ENCODE measurements at regions not wholly inside any gene's neighbourhood (a gene's known extent, or its start where the extent isn't known, plus 50 kb on each side); places are given as distances from the start of the nearest gene placed in this dataset.

- DNase-seq (ENCODE audit: insufficient read length, low spot score) (no peak), FAIRE-seq (no peak)
- TF ChIP-seq POU2F2 (IDR thresholded peaks at IDR 0.05; ENCODE audit: low read depth, low read length) = no peak
- no peak for TF ChIP-seq SPI1 (IDR thresholded peaks at IDR 0.05; ENCODE audit: low read depth, low read length)
- TF ChIP-seq PAX5 (IDR thresholded peaks at IDR 0.05; ENCODE audit: insufficient read depth, low read length, severe bottlenecking) = no peak
- no peak for TF ChIP-seq POLR2AphosphoS5 (IDR thresholded peaks at IDR 0.05; ENCODE audit: low read depth, low read length)
These were observed 659.0 kb upstream of the FZD8 start for GRCh38 chr10:36301139-36301538.

GRCh38 chr10:36283827-36284226 is 641.7 kb upstream of the FZD8 start:
- no peak for DNase-seq (ENCODE audit: insufficient read length, low spot score)
- no peak for TF ChIP-seq POU2F2 (IDR thresholded peaks at IDR 0.05; ENCODE audit: low read depth, low read length)
- TF ChIP-seq SPI1 (IDR thresholded peaks at IDR 0.05; ENCODE audit: low read depth, low read length) = no peak
- TF ChIP-seq TAF1 (IDR thresholded peaks at IDR 0.05; ENCODE audit: low read depth, low read length) = no peak
- no peak for TF ChIP-seq PAX5 (IDR thresholded peaks at IDR 0.05; ENCODE audit: insufficient read depth, low read length, severe bottlenecking)
- TF ChIP-seq POLR2AphosphoS5 (IDR thresholded peaks at IDR 0.05; ENCODE audit: low read depth, low read length) = no peak
- TF ChIP-seq POLR2A (IDR thresholded peaks at IDR 0.05; ENCODE audit: low read depth, low read length) = no peak
- no peak for FAIRE-seq

GRCh38 chr10:36281831-36282331 is 639.8 kb upstream of the FZD8 start:
- no peak for TF ChIP-seq POLR2AphosphoS5 (IDR thresholded peaks at IDR 0.05; ENCODE audit: low read depth, low read length)
- no peak for TF ChIP-seq SPI1 (IDR thresholded peaks at IDR 0.05; ENCODE audit: low read depth, low read length)
- TF ChIP-seq TAF1 (IDR thresholded peaks at IDR 0.05; ENCODE audit: low read depth, low read length) = no peak
- no peak for TF ChIP-seq POU2F2 (IDR thresholded peaks at IDR 0.05; ENCODE audit: low read depth, low read length)
- no peak for TF ChIP-seq POLR2A (IDR thresholded peaks at IDR 0.05; ENCODE audit: low read depth, low read length)
- no peak for TF ChIP-seq PAX5 (IDR thresholded peaks at IDR 0.05; ENCODE audit: insufficient read depth, low read length, severe bottlenecking)
- no peak for FAIRE-seq
- no peak for DNase-seq (ENCODE audit: insufficient read length, low spot score)

- TF ChIP-seq POU2F2 (IDR thresholded peaks at IDR 0.05; ENCODE audit: low read depth, low read length) (no peak), POLR2AphosphoS5 (IDR thresholded peaks at IDR 0.05; ENCODE audit: low read depth, low read length) (no peak), SPI1 (IDR thresholded peaks at IDR 0.05; ENCODE audit: low read depth, low read length) (no peak), POLR2A (IDR thresholded peaks at IDR 0.05; ENCODE audit: low read depth, low read length) (no peak), TAF1 (IDR thresholded peaks at IDR 0.05; ENCODE audit: low read depth, low read length) (no peak), PAX5 (IDR thresholded peaks at IDR 0.05; ENCODE audit: insufficient read depth, low read length, severe bottlenecking) (no peak)
- FAIRE-seq (no peak), DNase-seq (ENCODE audit: insufficient read length, low spot score) (no peak)
These were observed 638.9 kb upstream of the FZD8 start for GRCh38 chr10:36280890-36281499.

- DNase-seq (ENCODE audit: insufficient read length, low spot score) = no peak
- TF ChIP-seq PAX5 (IDR thresholded peaks at IDR 0.05; ENCODE audit: insufficient read depth, low read length, severe bottlenecking) (no peak), TAF1 (IDR thresholded peaks at IDR 0.05; ENCODE audit: low read depth, low read length) (no peak), SPI1 (IDR thresholded peaks at IDR 0.05; ENCODE audit: low read depth, low read length) (no peak), POU2F2 (IDR thresholded peaks at IDR 0.05; ENCODE audit: low read depth, low read length) (no peak), POLR2AphosphoS5 (IDR thresholded peaks at IDR 0.05; ENCODE audit: low read depth, low read length) (no peak), POLR2A (IDR thresholded peaks at IDR 0.05; ENCODE audit: low read depth, low read length) (no peak)
- no peak for FAIRE-seq
These were observed 638.2 kb upstream of the FZD8 start for GRCh38 chr10:36280321-36280741.

- DNase-seq (ENCODE audit: insufficient read length, low spot score) (no peak), FAIRE-seq (no peak)
- TF ChIP-seq POLR2AphosphoS5 (IDR thresholded peaks at IDR 0.05; ENCODE audit: low read depth, low read length) (no peak), SPI1 (IDR thresholded peaks at IDR 0.05; ENCODE audit: low read depth, low read length) (no peak), POLR2A (IDR thresholded peaks at IDR 0.05; ENCODE audit: low read depth, low read length) (no peak), POU2F2 (IDR thresholded peaks at IDR 0.05; ENCODE audit: low read depth, low read length) (no peak), PAX5 (IDR thresholded peaks at IDR 0.05; ENCODE audit: insufficient read depth, low read length, severe bottlenecking) (no peak), TAF1 (IDR thresholded peaks at IDR 0.05; ENCODE audit: low read depth, low read length) (no peak)
These were observed 636.1 kb upstream of the FZD8 start for GRCh38 chr10:36278176-36278575.

GRCh38 chr10:36277459-36277858 is 635.4 kb upstream of the FZD8 start:
- no peak for TF ChIP-seq TAF1 (IDR thresholded peaks at IDR 0.05; ENCODE audit: low read depth, low read length)
- TF ChIP-seq PAX5 (IDR thresholded peaks at IDR 0.05; ENCODE audit: insufficient read depth, low read length, severe bottlenecking) = no peak
- TF ChIP-seq SPI1 (IDR thresholded peaks at IDR 0.05; ENCODE audit: low read depth, low read length) = no peak
- TF ChIP-seq POLR2A (IDR thresholded peaks at IDR 0.05; ENCODE audit: low read depth, low read length) = no peak
- TF ChIP-seq POLR2AphosphoS5 (IDR thresholded peaks at IDR 0.05; ENCODE audit: low read depth, low read length) = no peak
- FAIRE-seq (no peak), DNase-seq (ENCODE audit: insufficient read length, low spot score) (no peak)

GRCh38 chr10:36271627-36272340 is 629.7 kb upstream of the FZD8 start:
- TF ChIP-seq SPI1 (IDR thresholded peaks at IDR 0.05; ENCODE audit: low read depth, low read length) = no peak
- no peak for TF ChIP-seq PAX5 (IDR thresholded peaks at IDR 0.05; ENCODE audit: insufficient read depth, low read length, severe bottlenecking)
- TF ChIP-seq POU2F2 (IDR thresholded peaks at IDR 0.05; ENCODE audit: low read depth, low read length) = no peak
- TF ChIP-seq POLR2AphosphoS5 (IDR thresholded peaks at IDR 0.05; ENCODE audit: low read depth, low read length) = no peak
- TF ChIP-seq TAF1 (IDR thresholded peaks at IDR 0.05; ENCODE audit: low read depth, low read length) = no peak
- no peak for TF ChIP-seq POLR2A (IDR thresholded peaks at IDR 0.05; ENCODE audit: low read depth, low read length)
- DNase-seq (ENCODE audit: insufficient read length, low spot score) = no peak
- FAIRE-seq = no peak

- FAIRE-seq = no peak
These were observed 627.1 kb upstream of the FZD8 start for GRCh38 chr10:36269222-36269621.

More at GRCh38 chr10:36269222-36269621, 627.1 kb upstream of the FZD8 start:
- TF ChIP-seq SPI1 (IDR thresholded peaks at IDR 0.05; ENCODE audit: low read depth, low read length) (no peak), POLR2A (IDR thresholded peaks at IDR 0.05; ENCODE audit: low read depth, low read length) (no peak), POU2F2 (IDR thresholded peaks at IDR 0.05; ENCODE audit: low read depth, low read length) (no peak), PAX5 (IDR thresholded peaks at IDR 0.05; ENCODE audit: insufficient read depth, low read length, severe bottlenecking) (no peak), POLR2AphosphoS5 (IDR thresholded peaks at IDR 0.05; ENCODE audit: low read depth, low read length) (no peak), TAF1 (IDR thresholded peaks at IDR 0.05; ENCODE audit: low read depth, low read length) (no peak)
- DNase-seq (ENCODE audit: insufficient read length, low spot score) = no peak

Measured in GM12891 (cell line).